ENCODE measurements at regions not wholly inside any gene's neighbourhood (a gene's known extent, or its start where the extent isn't known, plus 50 kb on each side); places are given as distances from the start of the nearest gene placed in this dataset.

- no peak for TF ChIP-seq CTCF (IDR thresholded peaks at IDR 0.05; ENCODE audit: borderline replicate concordance, control extremely low read depth, extremely low read depth, insufficient read depth, missing control alignments)
- in situ Hi-C loops (cut with MboI; ENCODE audit: low sequenced_read_pairs, unreplicated experiment) = no loop called here
- DNase-seq (ENCODE audit: low spot score) = no peak
Observed at GRCh38 chr5:13551645-13552044, 392.8 kb downstream of the DNAH5 start.

- no peak for TF ChIP-seq CTCF (IDR thresholded peaks at IDR 0.05; ENCODE audit: borderline replicate concordance, control extremely low read depth, extremely low read depth, insufficient read depth, missing control alignments)
- no peak for DNase-seq (ENCODE audit: low spot score)
- in situ Hi-C loops (cut with MboI; ENCODE audit: low sequenced_read_pairs, unreplicated experiment) = no loop called here
Observed at GRCh38 chr5:13540168-13540750, 404.2 kb downstream of the DNAH5 start.

- in situ Hi-C loops (cut with MboI; ENCODE audit: low sequenced_read_pairs, unreplicated experiment) = no loop called here
- DNase-seq (ENCODE audit: low spot score) = no peak
- TF ChIP-seq CTCF (IDR thresholded peaks at IDR 0.05; ENCODE audit: borderline replicate concordance, control extremely low read depth, extremely low read depth, insufficient read depth, missing control alignments) = no peak
Observed at GRCh38 chr5:13536933-13537332, 407.6 kb downstream of the DNAH5 start.

GRCh38 chr5:13533833-13534232 lies 410.7 kb downstream of the DNAH5 start:
- DNase-seq (ENCODE audit: low spot score) = no peak
- in situ Hi-C loops (cut with MboI; ENCODE audit: low sequenced_read_pairs, unreplicated experiment) = no loop called here

GRCh38 chr5:13529300-13529699 lies 415.2 kb downstream of the DNAH5 start:
- no peak for TF ChIP-seq CTCF (IDR thresholded peaks at IDR 0.05; ENCODE audit: borderline replicate concordance, control extremely low read depth, extremely low read depth, insufficient read depth, missing control alignments)
- DNase-seq (ENCODE audit: low spot score) = no peak
- in situ Hi-C loops (cut with MboI; ENCODE audit: low sequenced_read_pairs, unreplicated experiment) = no loop called here

More at GRCh38 chr5:13533833-13534232, 410.7 kb downstream of the DNAH5 start:
- TF ChIP-seq CTCF (IDR thresholded peaks at IDR 0.05; ENCODE audit: borderline replicate concordance, control extremely low read depth, extremely low read depth, insufficient read depth, missing control alignments) = no peak

- no peak for DNase-seq (ENCODE audit: low spot score)
- in situ Hi-C loops (cut with MboI; ENCODE audit: low sequenced_read_pairs, unreplicated experiment) = no loop called here
- TF ChIP-seq CTCF (IDR thresholded peaks at IDR 0.05; ENCODE audit: borderline replicate concordance, control extremely low read depth, extremely low read depth, insufficient read depth, missing control alignments) = no peak
Observed at GRCh38 chr5:13524936-13525335, 419.6 kb downstream of the DNAH5 start.

Data from GM13976 (cell line).